CD14-positive monocyte (primary cell): ENCODE measurements at regions not wholly inside any gene's neighbourhood (a gene's known extent, or its start where the extent isn't known, plus 50 kb on each side); places are given as distances from the start of the nearest gene placed in this dataset.

Experiments used
- DNase-seq, 3 donors: peaks; one replicate each; pipeline ENCODE4 v3.0.0-alpha.2; 2011 to 2022
- H2AFZ ChIP-seq: 2 replicates; pipeline ENCODE4 v1.6.0; 2012; ENCODE audit warnings: mild to moderate bottlenecking, low read depth, low read length, inconsistent platforms; ENCODE audit not compliant: insufficient read depth, poor library complexity, severe bottlenecking
- H3K27ac ChIP-seq, 2 donors: 1 replicate in 1 of 2; 2 replicates in 1 of 2; pipeline ENCODE4 v1.5.1; 2012 to 2013; ENCODE audit warnings: low read length in 2 of 2, control low read depth in 1 of 2, inconsistent platforms in 1 of 2, low read depth in 1 of 2, mild to moderate bottlenecking in 1 of 2
- H3K27me3 ChIP-seq, 2 donors: one replicate each; pipeline versions ENCODE4 v1.6.0 to v1.6.1; 2011 to 2013; ENCODE audit warnings: low read length in 2 of 2; ENCODE audit not compliant: control insufficient read depth in 2 of 2, insufficient read depth in 2 of 2
- H3K36me3 ChIP-seq, 2 donors: replicated peaks in 1 of 2; 1 replicate in 1 of 2; 2 replicates in 1 of 2; pipeline versions ENCODE4 v1.5.1 to v1.6.1; 2012 to 2013; ENCODE audit warnings: low read length in 2 of 2, control low read depth in 1 of 2, inconsistent platforms in 1 of 2, mild to moderate bottlenecking in 1 of 2; ENCODE audit not compliant: insufficient read depth in 2 of 2, control insufficient read depth in 1 of 2
- H3K4me1 ChIP-seq, 2 donors: 1 replicate in 1 of 2; 2 replicates in 1 of 2; pipeline versions ENCODE4 v1.5.1 to v1.6.1; 2012 to 2013; ENCODE audit warnings: low read length in 2 of 2, control low read depth in 1 of 2, inconsistent platforms in 1 of 2, mild to moderate bottlenecking in 1 of 2, moderate library complexity in 1 of 2; ENCODE audit not compliant: insufficient read depth in 2 of 2, control insufficient read depth in 1 of 2
- H3K4me2 ChIP-seq: replicated peaks from 2 replicates; pipeline ENCODE3; 2012; ENCODE audit warnings: low read length, moderate library complexity, mild to moderate bottlenecking; ENCODE audit not compliant: poor library complexity, severe bottlenecking; ENCODE audit errors: extremely low read depth
- H3K4me3 ChIP-seq, 3 experiments: fragments of 200-600 bp in 1 of 3; sonication (generic) in 1 of 3; replicated peaks in 1 of 3; 1 replicate in 2 of 3; 2 replicates in 1 of 3; pipeline ENCODE4 v1.5.1; 2011 to 2013; ENCODE audit warnings: low read length in 3 of 3, mild to moderate bottlenecking in 3 of 3, control low read depth in 2 of 3, low read depth in 2 of 3, inconsistent platforms in 1 of 3, moderate library complexity in 1 of 3
- H3K79me2 ChIP-seq: 2 replicates; pipeline ENCODE4 v1.6.0; 2012; ENCODE audit warnings: mild to moderate bottlenecking, control low read depth, inconsistent platforms, low read length, moderate library complexity; ENCODE audit not compliant: insufficient read depth
- H3K9ac ChIP-seq: 2 replicates; pipeline ENCODE4 v1.6.0; 2017; ENCODE audit warnings: low read length, mild to moderate bottlenecking; ENCODE audit not compliant: insufficient read depth, poor library complexity, severe bottlenecking
- H3K9me3 ChIP-seq, 2 donors: replicated peaks in 1 of 2; 1 replicate in 1 of 2; 2 replicates in 1 of 2; pipeline versions ENCODE4 v1.5.1 to v1.6.1; 2012 to 2013; ENCODE audit warnings: low read length in 2 of 2, control low read depth in 1 of 2; ENCODE audit not compliant: control insufficient read depth in 1 of 2, insufficient read depth in 1 of 2
- H4K20me1 ChIP-seq: 2 replicates; pipeline ENCODE4 v1.6.0; 2012; ENCODE audit warnings: mild to moderate bottlenecking, low read length, control low read depth, moderate library complexity; ENCODE audit not compliant: insufficient read depth
- H3K27ac Mint-ChIP-seq, 7 donors: one replicate each; pipeline ENCODE4 v1.8.0; 2020; ENCODE audit warnings: mild to moderate bottlenecking in 7 of 7, mixed read lengths in 7 of 7, moderate library complexity in 6 of 7, inconsistent platforms in 2 of 7
- H3K27me3 Mint-ChIP-seq, 3 donors: one replicate each; pipeline ENCODE4 v1.8.0; 2021 to 2022; ENCODE audit warnings: low read depth in 3 of 3, mild to moderate bottlenecking in 3 of 3, mixed read lengths in 3 of 3, moderate library complexity in 3 of 3, inconsistent platforms in 1 of 3
- H3K36me3 Mint-ChIP-seq, 2 donors: one replicate each; pipeline ENCODE4 v1.8.0; 2020; ENCODE audit warnings: mixed read lengths in 2 of 2, inconsistent platforms in 1 of 2, mild to moderate bottlenecking in 1 of 2
- H3K4me1 Mint-ChIP-seq: one replicate; pipeline ENCODE4 v1.8.0; 2020; ENCODE audit warnings: mild to moderate bottlenecking, mixed read lengths
- H3K4me3 Mint-ChIP-seq, 2 donors: one replicate each; pipeline ENCODE4 v1.8.0; 2020; ENCODE audit warnings: mild to moderate bottlenecking in 2 of 2, mixed read lengths in 2 of 2, moderate library complexity in 1 of 2
- H3K9me3 Mint-ChIP-seq, 7 donors: one replicate each; pipeline ENCODE4 v1.8.0; 2020 to 2022; ENCODE audit warnings: mixed read lengths in 7 of 7, mild to moderate bottlenecking in 6 of 7, moderate library complexity in 6 of 7, inconsistent platforms in 2 of 7
- CTCF ChIP-seq: fragments of 200-600 bp; IDR thresholded peaks from one replicate; pipeline ENCODE4 v1.8.0; 2022; ENCODE audit warnings: antibody characterized with exemption, mild to moderate bottlenecking
- WGBS: methylation state at CpG from one replicate; pipeline ENCODE4 v1.1.5; 2013; ENCODE audit warnings: missing lambda C conversion rate; ENCODE audit not compliant: insufficient coverage; 5-methylcytosine and 5-hydroxymethylcytosine counted together
- intact Hi-C, 2 donors: fragments of 100-400 bp; cut with micrococcal nuclease; formaldehyde crosslinking; loops; one replicate each; pipeline versions ENCODE4 v1.15.0 to v1.15.1; 2023

- Mint-ChIP-seq H3K4me1 (no peaks in the 10 kb centered on the region), H3K36me3 (no peaks in the 10 kb centered on the region), H3K4me3 (no peak overlapping the region), H3K27ac (peak overlapping the region in 1 of 7 donors; percentile 8), H3K9me3 (peaks cover 0 to 5% (median 0%) of the 10 kb centered on the region in 7 donors), H3K27me3 (peaks cover 0 to 3% (median 0%) of the 10 kb centered on the region in 3 donors)
- Histone ChIP-seq H3K9me3 (no peaks in the 10 kb centered on the region), H3K27me3 (no peaks in the 10 kb centered on the region), H2AFZ (no peak overlapping the region), H3K27ac (no peak overlapping the region), H3K4me1 (no peaks in the 10 kb centered on the region), H3K4me2 (no peak overlapping the region), H4K20me1 (no peaks in the 10 kb centered on the region), H3K36me3 (no peaks in the 10 kb centered on the region), H3K79me2 (no peaks in the 10 kb centered on the region), H3K9ac (no peak overlapping the region), H3K4me3 (no peak overlapping the region)
- no CpG with 5 or more reads among the region's 4 CpGs for WGBS
- intact Hi-C loops, result no loop called here
- DNase-seq, result no peak
- no peak for TF ChIP-seq CTCF
These were observed 510.3 kb upstream of the LINC00305 start for GRCh38 chr18:64659196-64659595.

- Histone ChIP-seq H3K79me2 (no peaks in the 10 kb centered on the region), H3K4me2 (no peak overlapping the region), H2AFZ (no peak overlapping the region), H3K36me3 (no peaks in the 10 kb centered on the region), H3K4me1 (no peaks in the 10 kb centered on the region), H3K27me3 (no peaks in the 10 kb centered on the region), H4K20me1 (no peaks in the 10 kb centered on the region), H3K9me3 (peaks cover 0 to 3% of the 10 kb centered on the region in 2 donors), H3K4me3 (no peak overlapping the region), H3K9ac (no peak overlapping the region), H3K27ac (no peak overlapping the region)
- TF ChIP-seq CTCF, result no peak
- Mint-ChIP-seq H3K9me3 (peaks cover 0 to 16% (median 4%) of the 10 kb centered on the region in 7 donors), H3K27ac (no peak overlapping the region), H3K27me3 (peaks cover 0 to 2% (median 0%) of the 10 kb centered on the region in 3 donors), H3K4me3 (no peak overlapping the region), H3K4me1 (no peaks in the 10 kb centered on the region), H3K36me3 (no peaks in the 10 kb centered on the region)
- WGBS, result 67% methylated on average over 1 of the region's 4 CpGs
- intact Hi-C loops, result no loop called here
- DNase-seq, result no peak
These were observed 504.2 kb upstream of the LINC00305 start for GRCh38 chr18:64653068-64653467.
